Nephron progenitor cell (in vitro differentiated cells): ENCODE measurements at regions not wholly inside any gene's neighbourhood (a gene's known extent, or its start where the extent isn't known, plus 50 kb on each side); places are given as distances from the start of the nearest gene placed in this dataset.

Experiments
- DNase-seq: peaks from one replicate; pipeline ENCODE4 v3.0.0; 2021
- H3K27ac Mint-ChIP-seq: 2 replicates; pipeline ENCODE4 v1.8.0; 2021; ENCODE audit warnings: mild to moderate bottlenecking, moderate library complexity, mixed read lengths
- H3K27me3 Mint-ChIP-seq: 2 replicates; pipeline ENCODE4 v1.8.0; 2021; ENCODE audit warnings: mild to moderate bottlenecking, low read depth, mixed read lengths; ENCODE audit not compliant: poor library complexity
- H3K36me3 Mint-ChIP-seq: 2 replicates; pipeline ENCODE4 v1.8.0; 2021; ENCODE audit warnings: low read depth, mixed read lengths
- H3K4me1 Mint-ChIP-seq: 2 replicates; pipeline ENCODE4 v1.8.0; 2021; ENCODE audit warnings: mixed read lengths
- H3K4me3 Mint-ChIP-seq: 2 replicates; pipeline ENCODE4 v1.8.0; 2021; ENCODE audit warnings: mild to moderate bottlenecking, moderate library complexity, mixed read lengths
- H3K9me3 Mint-ChIP-seq: 2 replicates; pipeline ENCODE4 v1.8.0; 2021; ENCODE audit warnings: mild to moderate bottlenecking, moderate library complexity, mixed read lengths
- CTCF ChIP-seq: fragments of 200-600 bp; sonication (generic); IDR thresholded peaks from 2 replicates; pipeline ENCODE4 v1.5.0; 2021; ENCODE audit warnings: antibody characterized with exemption

GRCh38 chr15:69914040-69914439, 183.7 kb downstream of the TLE3 start:
- no peak for TF ChIP-seq CTCF
- H3K27ac Mint-ChIP-seq: no peak overlapping the region

GRCh38 chr15:69914960-69915359, 182.8 kb downstream of the TLE3 start:
- DNase-seq: no peak
- Mint-ChIP-seq H3K27me3 (peaks cover 14% of the 10 kb centered on the region), H3K27ac (no peak overlapping the region), H3K4me1 (peaks cover 57% of the 10 kb centered on the region), H3K36me3 (no peaks in the 10 kb centered on the region), H3K4me3 (no peak overlapping the region), H3K9me3 (no peaks in the 10 kb centered on the region)
- TF ChIP-seq CTCF: no peak

More at GRCh38 chr15:69914040-69914439, 183.7 kb downstream of the TLE3 start:
- DNase-seq: no peak
- peaks cover 14% of the 10 kb centered on the region for H3K27me3 Mint-ChIP-seq
- H3K4me1 Mint-ChIP-seq: peaks cover 59% of the 10 kb centered on the region
- H3K36me3 Mint-ChIP-seq: no peaks in the 10 kb centered on the region
- no peak overlapping the region for H3K4me3 Mint-ChIP-seq
- no peaks in the 10 kb centered on the region for H3K9me3 Mint-ChIP-seq

GRCh38 chr15:69916169-69916785, 181.4 kb downstream of the TLE3 start:
- peaks cover 8% of the 10 kb centered on the region for H3K27me3 Mint-ChIP-seq
- no peak for TF ChIP-seq CTCF
- no peak overlapping the region for H3K27ac Mint-ChIP-seq
- no peaks in the 10 kb centered on the region for H3K36me3 Mint-ChIP-seq
- H3K4me1 Mint-ChIP-seq: peaks cover 48% of the 10 kb centered on the region
- peaks cover 1% of the 10 kb centered on the region for H3K9me3 Mint-ChIP-seq
- no peak overlapping the region for H3K4me3 Mint-ChIP-seq
- DNase-seq: no peak

- no peak for TF ChIP-seq CTCF
- Mint-ChIP-seq H3K36me3 (no peaks in the 10 kb centered on the region), H3K9me3 (peaks cover 6% of the 10 kb centered on the region), H3K4me3 (no peak overlapping the region), H3K27me3 (peaks cover 8% of the 10 kb centered on the region), H3K4me1 (peaks cover 45% of the 10 kb centered on the region), H3K27ac (no peak overlapping the region)
- DNase-seq: no peak
Observed at GRCh38 chr15:69917056-69917455, 180.7 kb downstream of the TLE3 start.

GRCh38 chr15:69919816-69920215, 177.9 kb downstream of the TLE3 start:
- H3K36me3 Mint-ChIP-seq: peaks cover 6% of the 10 kb centered on the region
- DNase-seq: no peak
- H3K4me3 Mint-ChIP-seq: no peak overlapping the region
- H3K27me3 Mint-ChIP-seq: peaks cover 3% of the 10 kb centered on the region
- no peak for TF ChIP-seq CTCF
- H3K27ac Mint-ChIP-seq: no peak overlapping the region
- H3K4me1 Mint-ChIP-seq: peaks cover 23% of the 10 kb centered on the region
- H3K9me3 Mint-ChIP-seq: peaks cover 34% of the 10 kb centered on the region

- Mint-ChIP-seq H3K27me3 (peaks cover 3% of the 10 kb centered on the region), H3K27ac (no peak overlapping the region), H3K4me3 (no peak overlapping the region), H3K4me1 (peaks cover 23% of the 10 kb centered on the region), H3K36me3 (peaks cover 6% of the 10 kb centered on the region), H3K9me3 (peaks cover 38% of the 10 kb centered on the region)
- DNase-seq: no peak
- no peak for TF ChIP-seq CTCF
Observed at GRCh38 chr15:69920221-69920620, 177.5 kb downstream of the TLE3 start.
